ENCODE measurements at regions not wholly inside any gene's neighbourhood (a gene's known extent, or its start where the extent isn't known, plus 50 kb on each side); places are given as distances from the start of the nearest gene placed in this dataset.

GRCh38 chr3:40829876-40830275 lies 305.1 kb downstream of the ZNF621 start:
- ATAC-seq (no peak), DNase-seq (ENCODE audit: extremely low read depth in 1 of 4, low spot score in 3 of 4) (no peak), FAIRE-seq (no peak)
- ChIA-PET POLR2A (interaction anchor here (0.8 kb wide), 1 partner anchor 1039 kb away, joined by 3 read pairs; no protein-coding TSS in a partner anchor), CTCF (ENCODE audit: low intra/inter-chr PET ratio) (no interaction called here)
- H3K9me3 ChIP-seq (replicated peaks; ENCODE audit: control insufficient read depth, insufficient read depth, low read depth, low read length) = no peaks in the 10 kb centered on the region
- no peak overlapping the region for H3K4me2 ChIP-seq (ENCODE audit: insufficient read depth, low read length)
- H3K27ac ChIP-seq (ENCODE audit: extremely low read depth, low read depth, low read length) = no peak overlapping the region
- H3K79me2 ChIP-seq (ENCODE audit: control insufficient read depth, insufficient read depth, low read length) = no peaks in the 10 kb centered on the region
- H4K20me1 ChIP-seq (replicated peaks; ENCODE audit: control insufficient read depth, insufficient read depth, low read length) = no peaks in the 10 kb centered on the region
- no peaks in the 10 kb centered on the region for H3K4me1 ChIP-seq (replicated peaks in 1 of 2; ENCODE audit: control insufficient read depth in 2 of 2, insufficient read depth in 2 of 2, low read length in 2 of 2)
- 0% methylated on average over 2 of the region's 2 CpGs for WGBS (ENCODE audit: insufficient coverage, low coverage, missing lambda C conversion rate)
- in situ Hi-C loops (cut with MboI) (no loop called here), intact Hi-C loops (cut with micrococcal nuclease) (no loop called here)
- H3K36me3 ChIP-seq (ENCODE audit: control insufficient read depth, insufficient read depth, low read length) = no peaks in the 10 kb centered on the region
- no peak overlapping the region for H3K9ac ChIP-seq (ENCODE audit: insufficient read depth in 1 of 2, low read depth in 2 of 2, low read length in 2 of 2)
- TF ChIP-seq MTF1 (CRISPR knock-in tag; IDR thresholded peaks at IDR 0.05; ENCODE audit: borderline replicate concordance) (no peak), POU5F1 (IDR thresholded peaks at IDR 0.05; ENCODE audit: borderline replicate concordance, low read depth, low read length, partially characterized antibody) (no peak), KAT7 (CRISPR knock-in tag; IDR thresholded peaks at IDR 0.05; ENCODE audit: borderline replicate concordance) (no peak), BRD4 (IDR thresholded peaks at IDR 0.05) (no peak), CBX2 (IDR thresholded peaks at IDR 0.05; ENCODE audit: insufficient read depth, low read length, poor library complexity, severe bottlenecking) (no peak), PTTG1 (tag; IDR thresholded peaks at IDR 0.05; ENCODE audit: low read depth) (no peak), COPS2 (conservative IDR thresholded peaks at IDR 0.05) (no peak), CC2D1A (IDR thresholded peaks at IDR 0.05) (no peak), KLF10 (CRISPR knock-in tag; IDR thresholded peaks at IDR 0.05) (no peak), MAZ (CRISPR knock-in tag; conservative IDR thresholded peaks at IDR 0.05 in 1 of 2, IDR thresholded peaks at IDR 0.05 in 1 of 2) (no peak), CTBP1 (IDR thresholded peaks at IDR 0.05; ENCODE audit: borderline replicate concordance) (no peak), FOXP4 (CRISPR knock-in tag; IDR thresholded peaks at IDR 0.05; ENCODE audit: borderline replicate concordance) (no peak), CHCHD3 (CRISPR knock-in tag; IDR thresholded peaks at IDR 0.05) (no peak)
- BruUV-seq (replicated peaks) = no TSS peak
- H2AFZ ChIP-seq (ENCODE audit: low read depth, low read length) = no peak overlapping the region
- H3K27me3 ChIP-seq (ENCODE audit: control insufficient read depth in 2 of 2, insufficient read depth in 2 of 2, low read length in 2 of 2) = no peaks in the 10 kb centered on the region
- no peaks in the 10 kb centered on the region for H3K9me1 ChIP-seq (ENCODE audit: control insufficient read depth, insufficient read depth, low read length)
- H3K4me3 ChIP-seq = no peak overlapping the region
